HG03060 (cell line): ENCODE measurements at regions not wholly inside any gene's neighbourhood (a gene's known extent, or its start where the extent isn't known, plus 50 kb on each side); places are given as distances from the start of the nearest gene placed in this dataset.
A peak's percentile ranks its signal among the peaks of the same experiment; 100 is the strongest.

ENCODE experiments used
- ATAC-seq: cut with Tn5 transposase; IDR thresholded peaks from one replicate; pipeline ENCODE4 v1.9.1; 2021; ENCODE audit warnings: low read depth, moderate number of reproducible peaks; ENCODE audit not compliant: unreplicated experiment

- ATAC-seq: no peak
Observed at GRCh38 chr10:83553366-83553765, 585.9 kb upstream of the GHITM start.

DNA sequence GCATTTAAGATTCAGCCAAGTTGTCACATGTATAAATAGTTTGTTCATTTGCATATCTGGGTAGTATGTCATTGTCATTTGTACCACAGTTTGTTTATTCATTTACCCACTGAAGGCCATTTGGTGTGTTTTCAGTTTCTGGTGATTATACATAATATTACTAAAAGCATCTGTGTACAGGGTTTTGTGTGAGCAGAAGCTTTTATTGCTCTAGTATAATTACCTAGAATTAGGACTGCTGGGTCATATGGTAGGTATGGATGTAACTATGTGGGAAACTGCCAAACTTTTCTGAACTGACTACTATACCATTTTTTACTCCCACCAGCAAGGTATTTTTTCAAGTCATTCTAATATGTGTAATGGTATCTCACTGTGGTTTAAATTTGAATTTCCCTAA, 584.0 kb upstream of the GHITM start:
- ATAC-seq: peak; percentile 89

GRCh38 chr10:83562381-83562780, 576.9 kb upstream of the GHITM start:
- no peak for ATAC-seq

- no peak for ATAC-seq
Observed at GRCh38 chr10:83564889-83565588, 574.3 kb upstream of the GHITM start.

DNA sequence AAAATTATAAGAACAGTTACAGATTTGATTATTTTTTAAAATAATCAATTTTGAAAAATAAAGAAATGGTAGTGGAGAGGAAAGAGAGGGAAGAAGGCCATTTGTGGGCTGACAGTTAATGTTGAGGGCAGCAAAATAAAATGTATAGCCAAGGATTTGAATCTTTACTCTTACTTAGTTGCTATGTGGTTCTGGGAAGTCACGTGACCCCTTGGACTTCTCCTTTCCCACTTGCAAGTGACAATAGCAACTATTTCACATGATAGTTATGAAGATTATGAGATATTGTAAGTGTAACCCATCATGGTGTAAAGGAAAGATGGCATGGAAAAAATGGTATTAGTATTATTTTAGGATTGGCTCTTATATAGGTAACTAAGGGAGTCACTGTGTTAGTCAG, 567.3 kb upstream of the GHITM start:
- ATAC-seq: no peak

- ATAC-seq: no peak
Observed at GRCh38 chr10:83574770-83575169, 564.5 kb upstream of the GHITM start.

- no peak for ATAC-seq
Observed at GRCh38 chr10:83577421-83577820, 561.9 kb upstream of the GHITM start.

DNA sequence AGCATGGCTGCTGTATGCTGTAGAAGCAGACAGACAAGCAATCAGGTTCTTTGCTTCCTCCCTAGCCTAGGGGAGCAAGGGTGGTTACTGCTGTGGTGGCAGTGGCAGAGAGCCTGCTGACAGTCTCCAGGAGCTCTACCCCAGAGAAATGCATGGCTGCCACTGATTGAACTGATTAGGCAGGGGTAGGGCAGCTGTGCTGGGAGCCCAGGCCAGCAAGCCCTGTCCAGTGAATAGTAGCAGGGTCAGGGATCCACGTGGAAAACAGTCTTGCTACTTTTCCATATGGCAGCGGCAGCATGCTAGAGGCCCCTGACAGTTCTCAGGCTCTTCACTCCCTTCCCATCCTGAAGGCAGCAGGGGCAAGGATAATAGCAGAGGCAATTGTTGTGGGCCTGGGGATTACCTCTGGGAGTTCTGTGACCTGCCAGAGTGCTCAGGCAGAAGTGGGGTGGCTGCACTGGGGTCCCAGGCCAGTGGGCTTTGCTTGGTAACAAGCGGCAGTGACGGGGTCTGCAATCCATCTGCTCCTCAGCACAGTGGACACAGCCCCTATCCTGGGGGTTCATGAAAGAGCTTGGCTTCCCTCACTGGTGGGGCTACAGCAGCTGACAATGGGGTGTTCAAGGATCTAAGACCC, 558.8 kb upstream of the GHITM start:
- ATAC-seq: no peak

DNA sequence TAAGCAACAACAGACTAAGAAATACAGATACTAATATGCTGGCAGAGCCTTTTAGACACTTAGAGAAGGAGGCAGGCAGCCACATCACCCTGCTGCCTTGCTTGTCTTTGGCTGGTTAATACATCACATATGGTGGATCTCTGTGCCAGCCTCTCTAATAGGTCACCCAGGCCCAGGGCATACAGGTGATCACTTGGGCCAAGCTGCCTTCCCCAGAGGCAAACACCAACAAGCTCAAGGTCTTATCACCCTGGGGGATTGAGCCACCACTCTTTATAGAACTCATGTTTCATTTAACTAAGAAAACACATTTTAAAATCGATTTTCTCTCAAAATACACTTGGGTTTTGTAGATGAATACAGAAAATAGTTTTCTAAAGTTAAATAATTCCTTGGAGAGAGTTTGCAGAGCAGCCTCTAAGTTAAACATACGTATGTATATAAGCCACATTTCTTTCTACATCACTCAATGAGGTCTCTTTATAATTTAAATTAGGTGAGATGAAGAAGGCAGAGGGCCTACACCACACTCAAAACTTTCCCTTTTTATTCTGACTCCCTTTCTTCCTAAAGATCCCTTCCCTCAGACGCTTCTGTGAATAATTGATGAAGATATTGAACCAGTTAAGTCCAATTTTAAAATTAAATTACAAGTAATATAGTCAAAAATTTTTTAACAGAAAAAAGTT, 556.8 kb upstream of the GHITM start:
- ATAC-seq: no peak

- ATAC-seq: no peak
Observed at GRCh38 chr10:83585686-83586085, 553.6 kb upstream of the GHITM start.

GRCh38 chr10:83592337-83592935, 546.9 kb upstream of the GHITM start:
- no peak for ATAC-seq

DNA sequence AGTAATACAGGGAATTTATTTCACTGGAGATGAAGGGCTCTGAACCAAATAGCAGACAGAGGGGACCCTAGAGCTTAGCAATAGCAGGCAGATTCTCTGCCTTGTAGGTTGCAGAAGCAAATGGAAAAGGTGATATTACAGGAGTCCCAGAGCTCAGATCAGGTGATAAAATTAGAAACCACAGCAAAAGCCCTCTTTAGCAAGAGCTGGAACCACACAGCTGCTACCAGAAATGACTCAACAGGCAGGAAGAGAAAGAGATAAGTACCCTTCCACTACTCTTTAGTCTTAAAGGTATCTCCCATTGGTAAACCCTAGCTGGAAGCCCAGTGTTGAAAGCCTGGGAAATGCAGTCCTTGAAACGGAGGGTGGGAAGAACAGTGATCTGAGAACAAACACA, 535.6 kb upstream of the GHITM start:
- peak; percentile 97 for ATAC-seq

DNA sequence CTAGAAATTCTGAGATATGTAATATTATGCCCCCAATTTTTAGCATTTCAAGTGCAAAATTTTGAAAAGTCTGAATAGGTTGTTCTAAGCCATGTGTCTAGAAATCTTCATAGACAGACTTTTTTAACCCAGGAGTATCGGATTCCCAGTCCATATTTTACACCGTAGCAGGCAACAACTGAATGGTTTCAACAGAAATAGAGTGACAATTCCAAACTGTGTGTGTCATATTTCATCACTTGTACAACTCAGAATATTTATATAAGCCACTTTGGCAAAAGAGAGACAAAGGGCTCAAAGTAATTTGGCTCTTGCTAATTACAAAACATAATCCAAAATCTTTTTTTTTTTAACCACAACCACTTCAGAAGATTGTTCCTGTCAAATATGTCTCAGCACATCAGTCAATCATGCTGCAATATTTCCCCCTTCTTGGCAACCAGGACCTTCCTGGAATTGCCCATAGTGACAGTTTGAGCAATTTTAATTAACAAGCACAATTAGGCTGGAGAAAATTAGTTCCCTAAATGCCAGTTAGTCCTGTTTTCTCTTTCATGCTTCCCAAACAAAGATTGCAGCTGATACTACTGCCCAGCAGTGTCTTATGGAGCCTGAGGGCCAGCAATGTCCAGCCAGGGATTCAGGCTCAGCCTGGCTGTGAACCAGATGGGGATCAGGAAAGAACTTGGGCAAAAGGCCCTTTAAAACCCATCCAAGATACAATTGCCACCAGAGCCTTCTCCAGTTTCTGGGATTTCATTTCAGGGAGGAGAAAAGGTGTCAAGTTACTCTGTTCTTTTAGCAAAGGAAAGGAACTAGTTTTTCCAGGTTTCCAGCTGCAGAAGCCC, 533.3 kb upstream of the GHITM start:
- no peak for ATAC-seq

DNA sequence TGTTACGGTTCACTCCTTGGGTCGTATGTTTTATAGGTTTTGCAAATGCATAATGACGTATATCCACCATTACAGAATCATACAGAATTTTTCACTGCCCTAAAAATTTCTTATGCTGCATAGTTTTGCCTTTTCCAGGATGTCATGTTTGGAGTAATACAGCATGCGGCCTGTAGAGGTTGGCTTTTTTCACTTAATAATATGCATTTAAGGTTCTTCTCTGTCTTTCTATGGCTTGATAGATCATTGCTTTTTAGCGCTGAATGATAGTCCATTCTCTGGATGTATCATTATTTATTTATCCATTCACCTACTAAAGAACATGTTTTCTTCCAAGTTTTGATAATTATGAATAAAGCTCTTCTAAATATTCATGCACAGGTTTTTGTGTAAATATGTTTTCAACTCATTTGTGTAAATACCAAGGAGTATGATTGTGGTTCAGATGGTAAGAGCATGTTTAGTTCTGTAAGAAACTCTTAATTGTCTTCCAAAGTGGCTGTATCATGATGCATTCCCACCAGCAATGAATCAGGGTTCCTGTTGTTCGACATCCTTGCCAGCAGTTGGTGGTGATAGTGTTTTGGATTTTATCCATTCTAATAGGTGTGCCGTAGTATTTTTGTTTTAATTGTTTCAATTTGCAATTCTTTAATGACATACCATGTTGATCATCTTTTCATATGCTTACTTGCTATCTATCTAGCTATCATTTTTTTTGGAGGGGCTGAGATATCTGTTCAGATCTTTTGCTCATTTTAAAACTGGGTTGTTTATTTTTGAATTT, 531.2 kb upstream of the GHITM start:
- ATAC-seq: no peak

- no peak for ATAC-seq
Observed at GRCh38 chr10:83612050-83612449, 527.3 kb upstream of the GHITM start.

- no peak for ATAC-seq
Observed at GRCh38 chr10:83612746-83613145, 526.6 kb upstream of the GHITM start.

DNA sequence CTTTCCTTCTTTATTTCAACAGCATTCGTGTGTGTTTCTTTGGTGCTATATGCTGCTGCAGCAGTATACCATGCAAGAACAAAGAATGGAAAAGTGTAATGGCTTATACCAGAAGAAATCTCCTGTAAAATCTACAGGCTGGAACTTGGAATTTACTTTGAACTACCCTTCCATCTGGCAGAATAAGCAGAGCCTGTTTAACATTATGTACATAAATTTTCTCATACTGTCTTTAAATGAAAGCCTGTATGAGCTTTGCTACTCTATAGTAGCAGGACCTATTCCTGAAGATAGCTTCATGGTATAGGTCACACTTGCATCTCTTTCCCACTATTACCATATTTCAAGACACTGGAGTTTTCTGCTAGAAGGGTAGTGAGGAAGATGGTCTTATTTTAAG, 522.1 kb upstream of the GHITM start:
- no peak for ATAC-seq

GRCh38 chr10:83617692-83618545, 521.4 kb upstream of the GHITM start:
- ATAC-seq: no peak

GRCh38 chr10:83625831-83626360, 513.4 kb upstream of the GHITM start:
- no peak for ATAC-seq
